NT2/D1 (cell line): ENCODE measurements at regions not wholly inside any gene's neighbourhood (a gene's known extent, or its start where the extent isn't known, plus 50 kb on each side); places are given as distances from the start of the nearest gene placed in this dataset.

ENCODE experiments used
- SUZ12 ChIP-seq: IDR thresholded peaks from 2 replicates; pipeline ENCODE4 v1.6.1; 2011; ENCODE audit not compliant: insufficient read length, insufficient read depth; ENCODE audit errors: extremely low read depth
- YY1 ChIP-seq: IDR thresholded peaks from 2 replicates; pipeline ENCODE4 v1.6.1; 2011; ENCODE audit not compliant: insufficient read length, insufficient read depth
- ZNF274 ChIP-seq: IDR thresholded peaks from 2 replicates; pipeline ENCODE4 v1.6.1; 2011; ENCODE audit warnings: mild to moderate bottlenecking, low read depth, low read length

DNA sequence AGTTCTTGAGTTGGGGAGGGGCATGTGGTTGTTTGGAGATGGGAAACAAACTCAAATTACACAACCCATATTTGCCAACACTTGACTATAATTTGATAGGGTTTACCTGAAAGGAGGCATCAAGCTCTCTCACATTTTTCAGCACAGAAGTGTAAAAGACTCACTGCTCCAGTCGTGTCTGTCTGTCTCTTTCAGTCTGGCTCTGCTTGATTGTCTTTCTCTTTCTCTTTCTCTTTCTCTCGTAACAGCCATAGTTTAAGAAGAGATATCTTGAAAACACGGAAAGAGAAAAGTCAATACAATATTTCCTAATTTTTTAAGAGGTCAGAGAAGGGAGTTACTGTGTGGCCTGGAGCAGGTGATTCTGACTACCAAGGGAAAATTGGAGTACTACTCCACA lies 413.6 kb upstream of the CXorf51A start:
- TF ChIP-seq YY1 (no peak), SUZ12 (no peak), ZNF274 (no peak)
